ENCODE measurements at regions not wholly inside any gene's neighbourhood (a gene's known extent, or its start where the extent isn't known, plus 50 kb on each side); places are given as distances from the start of the nearest gene placed in this dataset.
A peak's percentile ranks its signal among the peaks of the same experiment; 100 is the strongest.
"Not testable (repeated sequence)": the region's sequence is repeated elsewhere in the genome, so short reads cannot be mapped to it uniquely, and the experiment has no call there.

DNA sequence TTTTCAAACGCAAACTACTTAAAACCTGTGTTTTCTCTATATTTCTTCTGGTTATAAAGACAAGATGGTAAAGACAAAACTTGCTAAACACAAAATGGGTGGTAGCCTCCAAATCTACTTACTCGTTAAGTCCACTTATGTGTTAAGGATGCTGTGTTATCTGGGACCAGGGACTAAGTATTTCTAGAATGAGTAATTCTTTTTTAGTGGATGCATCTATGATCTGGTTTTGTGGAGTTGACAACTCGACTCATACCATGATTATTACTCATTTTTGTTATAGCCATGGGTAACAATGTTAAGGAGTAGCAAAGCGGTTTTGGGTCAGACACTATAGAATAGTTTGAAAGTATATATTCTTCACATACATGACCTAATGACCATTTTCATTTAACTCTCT lies 239.5 kb upstream of the FOXP2 start:
- FAIRE-seq: no peak

DNA sequence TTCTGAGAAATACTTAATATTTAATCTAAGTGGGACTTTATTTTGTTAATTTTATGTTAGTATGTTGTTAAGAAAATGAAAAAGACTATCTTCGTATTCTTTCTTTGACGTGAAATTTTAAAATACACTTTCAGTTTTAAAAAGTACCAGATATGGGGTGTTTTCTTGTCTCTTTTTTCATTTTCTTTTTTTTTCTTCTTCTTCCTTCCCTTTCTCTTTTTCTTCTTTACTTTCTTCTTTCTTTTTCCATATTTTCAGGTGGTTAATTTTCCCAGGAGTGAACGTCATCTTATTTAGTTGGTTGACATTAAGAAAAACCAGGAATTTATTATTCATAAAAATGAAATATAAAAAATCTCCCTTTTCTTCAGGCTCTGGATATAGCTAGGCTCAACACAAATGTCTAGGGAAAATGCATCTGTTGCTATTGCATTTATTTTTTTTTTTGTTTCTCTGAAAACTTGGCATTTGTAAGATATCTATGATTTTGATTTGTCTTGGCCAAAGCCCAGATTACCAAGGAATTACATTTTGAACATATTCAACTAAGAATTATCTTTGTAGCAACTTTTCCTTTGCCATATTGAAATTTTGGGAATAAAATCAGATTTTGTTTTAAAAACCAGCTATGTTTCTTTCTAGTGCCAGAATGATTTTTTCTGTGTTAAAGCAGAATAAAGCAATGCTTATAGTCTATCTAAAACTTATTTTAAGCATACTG lies 241.3 kb upstream of the FOXP2 start:
- peak; percentile 51 for FAIRE-seq

DNA sequence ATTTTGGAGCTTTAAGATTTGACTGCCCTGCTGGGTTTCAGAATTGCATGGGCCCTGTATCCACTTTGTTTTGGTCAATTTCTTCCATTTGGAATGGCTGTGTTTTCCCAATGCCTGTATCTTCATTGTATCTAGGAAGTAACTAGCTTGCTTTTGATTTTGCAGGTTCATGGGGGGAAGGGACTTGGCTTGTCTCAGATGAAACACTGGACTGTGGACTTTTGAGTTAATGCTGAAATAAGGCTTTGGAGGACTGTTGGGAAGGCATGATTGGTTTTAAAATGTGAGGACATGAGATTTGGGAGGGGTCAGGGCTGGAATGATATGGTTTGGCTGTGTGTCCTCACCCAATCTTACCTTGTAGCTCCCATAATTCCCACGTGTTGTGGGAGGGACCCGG lies 245.2 kb upstream of the FOXP2 start:
- not testable (repeated sequence) for FAIRE-seq

DNA sequence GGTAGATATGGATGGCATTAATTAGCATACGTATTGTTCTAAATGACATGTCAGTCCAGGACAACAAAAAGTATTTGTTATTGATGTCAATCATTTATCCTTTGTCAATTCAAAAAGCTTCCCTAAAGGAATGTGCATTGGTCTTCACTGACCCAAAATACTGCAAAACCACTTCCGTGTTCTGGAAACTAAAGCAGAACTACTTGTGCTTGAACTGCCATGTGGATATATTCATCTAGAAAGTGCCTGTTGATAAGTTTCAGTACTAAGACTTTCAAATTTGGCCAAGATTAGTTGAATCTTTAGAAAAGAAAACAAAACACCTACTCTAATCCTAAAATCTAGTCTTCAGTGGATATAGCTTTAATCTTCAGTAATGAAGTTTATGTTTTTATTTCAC lies 242.1 kb upstream of the PPP1R3A start:
- no peak for FAIRE-seq

DNA sequence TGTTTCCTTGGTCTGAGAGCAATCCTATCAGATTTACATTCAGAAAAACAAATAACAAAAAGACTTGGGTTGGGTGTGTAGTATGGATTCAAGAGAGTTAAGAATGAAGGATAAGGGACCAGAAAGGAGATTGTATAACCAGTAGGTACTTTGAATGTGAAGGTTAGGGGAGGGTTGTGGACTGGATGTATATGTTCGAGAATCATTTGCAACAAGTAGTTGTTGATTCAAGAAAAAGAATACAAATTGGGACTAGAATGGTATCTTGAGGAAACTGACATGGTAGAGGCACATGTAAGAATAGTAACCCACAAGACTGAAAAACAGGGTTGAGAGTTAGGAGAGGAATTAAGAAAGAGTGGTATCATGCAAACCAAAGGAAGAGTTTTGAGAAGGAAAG lies 240.0 kb upstream of the PPP1R3A start:
- no peak for FAIRE-seq

DNA sequence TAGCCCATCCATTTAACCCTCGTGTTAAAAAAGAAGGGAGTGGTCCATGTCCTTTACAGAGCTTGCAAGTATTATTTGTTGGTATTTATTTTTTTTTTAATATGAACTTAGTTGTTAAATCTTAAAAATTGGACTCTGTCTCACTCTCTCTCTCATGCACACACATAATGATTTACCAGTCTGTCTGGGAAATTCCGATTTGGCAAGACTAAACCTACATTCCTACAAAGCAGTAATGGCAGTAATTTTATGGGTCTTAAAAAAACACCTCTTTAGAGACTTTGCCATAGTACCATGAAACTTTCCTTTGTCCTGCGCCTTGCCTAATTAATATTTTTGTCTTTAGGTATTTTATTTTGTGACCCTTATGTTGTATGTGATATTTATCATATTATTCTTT lies 239.5 kb upstream of the PPP1R3A start:
- no peak for FAIRE-seq

DNA sequence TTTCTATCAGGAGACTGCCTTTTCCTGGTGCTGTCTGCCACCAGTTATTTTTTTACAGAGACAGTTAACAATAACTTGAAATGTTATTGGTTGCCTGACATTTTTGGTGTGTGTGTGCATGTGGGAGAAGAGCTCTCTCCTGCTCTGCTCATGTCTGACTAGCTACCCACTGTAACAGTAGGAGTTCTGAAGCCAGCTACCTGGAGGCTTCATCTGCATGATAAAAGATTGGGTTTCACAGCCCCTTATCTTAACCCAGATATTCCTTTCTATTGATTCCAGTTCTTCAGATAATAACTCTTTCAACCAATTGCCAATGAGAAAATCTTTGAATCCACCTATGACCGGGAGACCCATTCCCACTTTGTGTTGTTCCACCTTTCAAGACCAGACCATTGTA lies 237.4 kb upstream of the PPP1R3A start:
- FAIRE-seq: no peak

DNA sequence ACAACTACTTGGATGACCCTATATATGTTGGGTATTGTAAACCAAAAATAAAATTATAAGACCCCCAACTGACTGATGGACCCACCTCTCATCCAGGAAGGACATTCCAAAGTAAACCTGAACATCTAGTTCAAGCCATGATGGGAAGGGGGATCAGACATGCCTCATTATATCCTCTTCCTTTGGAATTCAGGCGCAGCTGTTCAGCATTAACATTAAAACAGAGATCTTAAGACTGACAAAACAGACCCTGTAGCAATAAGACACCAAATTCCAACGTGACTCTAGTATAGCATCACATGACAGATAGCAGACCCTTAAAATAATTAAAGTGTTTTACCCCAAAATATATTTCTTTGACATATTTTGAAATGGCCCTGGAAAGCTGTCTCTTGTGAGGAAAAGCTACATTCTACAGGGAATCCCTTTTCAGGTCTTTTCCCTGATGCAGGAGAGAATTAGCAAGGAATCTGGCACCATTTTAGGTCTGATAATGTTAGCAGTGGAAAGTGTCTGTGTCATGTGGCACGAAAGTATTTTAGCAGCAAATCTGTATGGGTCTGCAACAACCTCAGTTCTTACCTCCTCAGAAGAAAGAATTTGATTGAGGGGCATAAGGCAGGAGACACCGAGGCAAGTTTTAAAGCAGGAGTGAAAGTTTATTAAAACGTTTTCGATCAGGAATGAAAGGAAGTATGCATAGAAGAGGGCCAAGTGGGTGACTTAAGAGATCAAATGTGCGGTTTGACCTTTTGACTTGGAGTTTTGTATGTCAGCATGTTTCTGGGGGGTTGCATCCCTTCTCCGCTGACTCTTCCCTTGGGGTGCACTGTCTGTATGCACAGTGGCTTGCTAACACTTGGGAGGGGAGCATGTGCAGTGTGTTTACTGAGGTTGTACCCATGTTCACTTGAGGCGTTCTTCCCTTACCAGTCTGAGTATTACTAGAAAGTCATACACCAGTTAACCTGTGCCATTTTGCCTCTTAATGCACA lies 236.6 kb upstream of the PPP1R3A start:
- no peak for FAIRE-seq

DNA sequence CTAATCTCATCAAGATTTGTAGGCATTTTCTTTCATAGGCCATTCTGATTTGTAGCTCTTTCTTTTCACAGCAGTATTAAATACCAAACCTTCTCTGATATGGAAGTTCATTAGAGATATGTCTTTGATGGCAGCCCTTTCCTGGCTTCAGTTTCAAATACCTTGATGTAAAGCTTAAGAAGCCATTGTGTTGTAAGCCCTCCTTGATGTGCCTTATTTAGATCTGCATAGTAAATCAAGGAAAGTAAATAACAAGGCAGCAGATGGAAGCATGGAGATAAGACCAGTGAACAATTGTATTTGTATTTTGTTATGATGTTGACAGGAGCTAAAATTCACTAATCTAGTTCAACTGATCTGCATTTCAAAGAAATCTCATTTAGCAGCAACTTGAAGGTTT lies 234.9 kb upstream of the PPP1R3A start:
- no peak for FAIRE-seq

DNA sequence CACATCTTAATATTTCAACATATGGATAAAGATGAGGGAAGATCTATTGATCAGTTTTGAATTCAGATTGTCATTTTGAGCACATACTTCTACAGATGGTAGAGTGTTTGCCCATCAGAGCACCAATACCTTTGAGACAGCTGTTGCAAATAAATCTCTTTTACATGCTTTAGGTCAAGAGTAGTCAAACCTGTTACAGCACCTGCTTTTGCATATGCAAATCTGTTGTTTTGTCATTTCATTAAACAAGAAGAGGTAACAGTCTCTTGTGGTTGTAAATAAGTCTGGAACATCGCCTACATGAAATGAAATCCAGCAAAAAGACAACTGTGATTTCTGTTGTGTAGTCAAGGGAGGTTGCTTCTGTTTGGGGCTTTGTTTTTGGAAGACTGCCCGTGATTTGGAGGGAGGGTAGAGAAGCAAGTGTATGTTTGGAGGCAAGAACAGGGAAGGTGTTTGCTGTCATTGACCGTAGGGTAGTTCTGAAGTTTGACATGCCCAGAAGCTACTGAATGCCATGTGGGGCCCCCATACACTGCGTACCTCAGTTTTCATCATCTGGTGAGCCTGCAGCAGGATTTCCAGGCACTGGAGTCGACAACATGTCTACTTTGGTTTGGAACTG lies 233.6 kb upstream of the PPP1R3A start:
- FAIRE-seq: no peak

DNA sequence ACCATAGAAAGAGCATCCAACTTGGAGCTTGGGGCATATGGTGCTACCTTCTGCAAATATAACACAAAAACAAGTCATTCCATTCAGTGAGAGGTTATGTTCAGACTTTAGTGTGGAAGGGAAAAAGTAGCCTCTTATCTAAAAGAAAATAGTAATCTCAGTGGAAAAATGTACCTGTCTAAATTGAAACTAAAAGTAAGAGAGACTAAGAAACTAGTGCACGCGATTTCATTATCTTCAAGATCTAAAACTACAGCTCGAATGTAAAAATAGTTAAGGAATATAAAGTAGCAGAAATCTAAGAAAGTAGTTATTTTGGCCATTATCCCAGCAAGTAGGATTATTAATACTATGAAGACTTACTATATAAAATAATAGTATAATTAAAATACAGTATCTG lies 233.0 kb upstream of the PPP1R3A start:
- FAIRE-seq: no peak

DNA sequence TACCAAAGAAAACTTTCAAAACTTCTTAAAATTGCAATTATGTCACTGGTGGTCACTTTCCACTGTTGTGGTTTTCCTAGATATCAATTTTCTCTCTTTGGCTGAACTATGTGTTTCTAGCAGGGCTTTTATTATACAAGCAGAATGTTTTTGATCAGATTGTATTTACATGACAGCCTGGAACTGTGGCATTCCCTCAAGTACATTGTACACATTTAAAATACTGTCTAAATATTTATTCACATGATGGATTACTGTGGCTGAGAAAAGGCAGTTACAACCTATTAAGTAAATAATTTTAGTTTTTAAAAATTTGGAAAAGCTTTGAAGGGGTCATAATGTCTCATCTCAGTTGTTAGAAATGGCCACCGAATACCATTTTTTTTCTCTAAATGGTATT lies 231.9 kb upstream of the PPP1R3A start:
- FAIRE-seq: no peak

DNA sequence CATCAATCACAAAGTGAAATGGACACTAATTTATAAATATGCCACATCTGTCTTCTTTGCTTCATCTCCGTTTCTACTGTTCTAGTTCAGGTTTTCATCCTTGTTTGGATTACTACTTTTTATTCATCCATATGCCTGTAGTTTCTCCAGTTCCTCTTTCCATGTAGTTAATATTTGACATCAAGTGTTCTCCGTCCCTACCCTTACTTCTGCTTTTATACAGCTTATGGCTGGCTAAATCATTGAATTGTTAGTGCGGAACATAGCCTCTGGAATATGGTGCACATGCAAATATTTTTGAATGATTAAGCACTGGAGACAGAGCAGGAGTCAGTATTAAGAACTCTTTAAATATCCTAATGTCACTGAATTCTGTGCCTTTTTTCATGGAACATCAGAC lies 230.0 kb upstream of the PPP1R3A start:
- FAIRE-seq: no peak

DNA sequence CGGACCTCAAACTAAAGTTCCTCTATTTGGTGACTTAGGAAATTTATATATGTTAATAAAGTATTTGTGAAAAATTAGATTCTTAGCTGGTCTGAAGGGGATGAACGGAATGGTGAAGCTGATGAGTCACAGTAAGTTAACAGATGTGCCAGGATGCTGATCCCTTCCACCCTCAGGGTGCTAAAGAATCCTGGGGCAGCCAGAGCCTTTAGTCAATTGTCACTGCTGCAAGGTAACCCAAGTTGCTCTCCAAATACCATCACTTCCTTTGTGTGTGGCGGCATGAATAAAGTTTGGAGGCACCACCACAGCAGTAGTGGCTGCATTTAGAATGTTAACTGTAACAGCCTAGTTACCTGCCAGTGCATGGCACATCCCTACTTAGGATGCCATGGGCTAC lies 222.6 kb upstream of the PPP1R3A start:
- FAIRE-seq: no peak

DNA sequence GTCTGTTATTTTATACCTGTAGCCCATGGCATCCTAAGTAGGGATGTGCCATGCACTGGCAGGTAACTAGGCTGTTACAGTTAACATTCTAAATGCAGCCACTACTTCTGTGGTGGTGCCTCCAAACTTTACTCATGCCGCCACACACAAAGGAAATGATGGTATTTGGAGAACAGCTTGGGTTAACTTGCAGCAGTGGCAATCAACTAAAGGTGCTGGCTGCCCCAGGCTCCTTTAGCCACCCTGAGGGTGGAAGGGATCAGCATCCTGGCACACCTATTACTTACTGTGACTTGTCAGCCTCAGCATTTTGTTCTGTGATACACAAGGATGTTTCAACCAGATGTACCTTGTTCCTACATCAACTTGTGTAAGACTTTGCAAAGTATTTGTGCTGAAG lies 221.8 kb upstream of the PPP1R3A start:
- no peak for FAIRE-seq

DNA sequence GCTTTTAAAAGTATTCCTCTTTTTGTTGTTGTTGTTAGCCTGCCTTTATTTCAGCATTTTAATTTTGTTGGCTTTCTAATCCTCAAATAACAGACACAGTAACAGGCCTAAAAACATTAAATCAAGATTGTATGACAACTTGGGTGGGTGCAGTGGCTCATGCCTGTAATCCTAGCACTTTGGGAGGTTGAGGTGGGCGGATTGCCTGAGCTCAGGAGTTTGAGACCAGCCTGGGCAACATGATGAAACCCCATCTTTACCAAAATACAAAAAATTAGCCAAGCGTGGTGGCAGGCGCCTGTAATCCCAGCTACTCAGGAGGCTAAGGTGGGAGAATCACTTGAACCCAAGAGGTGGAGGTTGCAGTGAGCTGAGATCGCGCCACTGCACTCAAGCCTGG lies 220.9 kb upstream of the PPP1R3A start:
- not testable (repeated sequence) for FAIRE-seq

DNA sequence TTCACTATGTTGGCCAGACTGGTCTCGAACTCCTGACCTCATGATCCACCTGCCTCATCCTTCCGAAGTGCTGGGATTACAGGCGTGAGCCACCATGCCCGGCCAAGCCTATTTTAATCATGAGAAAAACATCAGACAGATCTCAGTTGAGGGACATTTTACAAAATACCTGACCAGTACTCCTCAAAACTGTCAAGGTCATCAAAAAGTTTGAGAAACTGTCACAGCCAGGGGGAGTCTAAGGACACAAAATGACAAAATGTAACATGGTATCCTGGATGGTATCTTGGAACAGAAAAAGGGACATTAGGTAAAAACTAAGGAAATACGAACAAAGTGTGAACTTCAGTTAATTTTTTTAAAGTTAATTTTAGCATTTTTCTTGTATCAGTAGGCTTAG lies 219.8 kb upstream of the PPP1R3A start:
- no peak for FAIRE-seq

DNA sequence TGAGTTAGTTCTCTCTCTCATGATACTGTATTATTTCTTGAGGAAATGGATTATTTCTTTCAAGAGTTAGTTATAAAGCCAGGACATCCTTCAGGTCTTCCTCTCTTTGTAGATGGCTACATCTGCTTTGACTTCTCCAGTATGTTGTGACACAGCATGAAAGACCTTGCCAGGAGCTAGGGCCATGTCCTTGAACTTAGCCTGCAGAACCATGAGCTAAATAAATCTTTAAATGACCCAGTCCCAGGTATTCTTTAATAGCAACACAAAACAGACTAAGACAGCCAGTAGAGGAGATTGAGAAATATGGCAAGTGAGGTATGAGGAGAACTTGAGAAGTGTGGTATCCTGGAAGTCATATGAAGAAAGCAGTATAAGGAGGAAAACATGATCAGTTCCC lies 214.9 kb upstream of the PPP1R3A start:
- no peak for FAIRE-seq

DNA sequence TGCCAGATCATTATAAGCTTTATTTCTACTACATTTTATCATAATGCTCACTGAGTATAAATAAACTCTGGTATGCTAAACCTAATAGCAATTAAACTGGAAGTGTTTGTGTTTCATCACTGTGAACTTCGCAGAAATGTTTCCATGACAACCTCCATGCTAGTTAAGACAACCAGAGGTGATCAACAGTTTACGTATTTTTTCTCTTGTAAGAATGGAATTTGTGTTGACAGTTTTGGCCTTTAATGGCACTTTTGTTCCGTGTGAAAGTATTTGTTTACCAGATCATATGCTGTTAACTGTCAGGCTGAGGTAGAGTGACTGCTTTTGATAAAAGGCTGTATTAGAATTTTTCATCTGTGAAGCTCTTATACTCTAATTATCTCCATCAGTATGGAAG lies 212.1 kb upstream of the PPP1R3A start:
- no peak for FAIRE-seq

DNA sequence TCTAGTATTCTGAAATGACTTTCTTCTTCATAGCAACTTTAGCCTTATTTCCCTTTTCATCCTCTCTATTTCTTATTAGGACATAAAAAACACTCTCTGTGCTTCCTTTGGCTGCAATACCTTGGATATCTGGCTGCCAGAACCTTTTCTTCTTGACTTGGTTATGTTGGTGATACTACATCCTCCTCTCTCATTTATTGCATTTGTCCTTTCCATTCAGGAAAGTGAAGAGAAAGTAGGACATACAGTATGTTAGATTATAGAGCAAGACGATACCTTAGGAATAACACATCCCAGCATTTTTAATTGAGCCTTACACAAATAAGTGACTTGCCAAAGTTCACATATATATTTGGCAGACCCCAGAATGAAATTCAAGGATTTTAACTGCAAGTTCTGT lies 210.1 kb upstream of the PPP1R3A start:
- no peak for FAIRE-seq

DNA sequence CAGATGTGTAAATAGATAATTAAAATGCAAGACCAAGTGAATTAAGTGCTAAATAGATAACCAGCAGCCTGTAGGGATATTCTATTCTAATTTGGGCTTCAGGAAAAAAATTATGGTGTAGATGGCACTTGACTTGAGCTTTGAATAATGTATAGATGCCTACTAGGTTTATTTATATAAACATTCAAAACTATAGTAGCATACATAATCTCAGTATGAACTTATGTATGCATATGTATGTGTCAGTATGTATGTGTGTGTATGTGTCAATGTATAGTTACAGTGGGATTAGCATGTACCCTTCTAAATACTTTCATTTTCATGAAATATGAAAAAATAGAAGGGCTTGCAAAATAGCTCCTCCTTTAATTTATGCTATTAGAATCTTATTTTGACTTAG lies 207.3 kb upstream of the PPP1R3A start:
- no peak for FAIRE-seq

DNA sequence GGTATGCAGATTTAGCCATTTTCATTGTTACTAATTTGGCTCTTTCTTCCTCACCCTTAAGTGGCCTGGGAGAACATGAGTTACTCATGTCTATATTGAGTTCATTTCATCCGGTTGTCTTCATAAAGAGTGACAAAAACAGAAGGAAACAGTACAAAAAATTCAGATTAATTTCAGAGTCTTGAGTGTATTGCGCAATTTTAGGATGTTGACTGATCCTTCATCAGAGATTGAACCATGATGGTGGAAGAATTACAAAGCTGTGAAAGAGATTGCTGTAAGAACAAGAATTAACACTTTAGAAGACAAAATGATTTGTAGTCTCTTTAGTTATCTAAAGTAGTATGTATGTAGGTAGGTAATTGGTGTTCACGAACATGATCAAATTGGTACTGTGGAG lies 194.0 kb upstream of the PPP1R3A start:
- FAIRE-seq: no peak

DNA sequence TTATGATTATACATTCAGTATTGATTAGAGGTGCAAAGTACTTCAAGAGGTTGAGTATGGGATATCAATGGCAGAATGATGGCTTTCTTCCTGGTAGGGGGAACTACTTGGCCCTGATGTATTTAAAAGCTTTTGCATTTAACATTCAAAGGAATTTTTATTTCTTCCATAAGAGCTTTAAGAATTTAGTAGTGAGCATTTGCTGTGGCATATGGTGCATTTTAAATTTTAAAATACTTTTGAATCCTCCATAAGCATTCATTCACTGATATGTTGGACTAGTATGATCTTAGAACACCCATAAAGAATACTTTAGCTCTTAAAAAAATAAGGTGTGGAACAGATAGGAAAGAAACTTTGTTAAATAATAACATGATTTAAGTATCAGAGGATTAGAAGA lies 191.9 kb upstream of the PPP1R3A start:
- FAIRE-seq: no peak

DNA sequence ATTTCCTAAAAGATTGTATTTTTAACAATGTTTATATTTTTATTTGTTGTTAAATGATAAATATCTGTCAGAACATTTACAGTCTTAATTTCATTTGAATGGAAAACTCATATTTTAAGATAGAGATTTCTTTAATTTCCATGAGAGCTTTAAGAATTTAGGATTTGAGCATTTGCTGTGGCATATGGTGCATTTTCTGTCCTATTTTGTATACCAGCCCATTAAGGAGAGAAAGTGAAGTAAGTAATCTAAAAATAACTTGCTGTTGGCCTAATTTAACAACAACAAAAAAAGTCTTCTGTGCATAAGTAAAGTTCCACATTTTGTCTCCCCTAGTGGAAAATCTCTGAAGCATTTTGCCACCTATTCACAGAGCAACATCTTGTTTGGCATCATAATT lies 190.9 kb upstream of the PPP1R3A start:
- no peak for FAIRE-seq
